NCI-H2081 (cell line): ENCODE measurements at regions not wholly inside any gene's neighbourhood (a gene's known extent, or its start where the extent isn't known, plus 50 kb on each side); places are given as distances from the start of the nearest gene placed in this dataset.
A peak's percentile ranks its signal among the peaks of the same experiment; 100 is the strongest.

Experiments used
- DNase-seq, 2 experiments: peaks; one replicate each; lab custom pipeline; 2025; lab: John Stamatoyannopoulos, UW

DNA sequence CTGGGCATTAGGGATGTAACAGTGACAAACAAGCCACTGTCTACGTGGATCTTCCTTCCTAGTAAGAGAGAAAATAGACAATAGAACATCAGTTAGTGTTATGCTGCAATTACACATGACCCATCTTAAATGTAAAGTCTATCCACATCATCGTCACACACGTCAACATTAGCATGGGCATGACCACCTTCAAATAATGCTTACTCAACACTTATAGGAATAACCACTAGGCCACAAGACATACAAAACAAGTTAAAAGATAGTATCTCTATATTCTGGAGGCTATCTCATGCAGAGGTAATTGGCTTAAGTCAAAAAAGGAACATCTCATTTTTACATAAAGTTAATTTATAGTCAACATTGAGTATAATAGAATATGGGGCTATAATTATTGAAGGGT is 156.5 kb downstream of the MOXD1 start:
- DNase-seq, result no peak

DNA sequence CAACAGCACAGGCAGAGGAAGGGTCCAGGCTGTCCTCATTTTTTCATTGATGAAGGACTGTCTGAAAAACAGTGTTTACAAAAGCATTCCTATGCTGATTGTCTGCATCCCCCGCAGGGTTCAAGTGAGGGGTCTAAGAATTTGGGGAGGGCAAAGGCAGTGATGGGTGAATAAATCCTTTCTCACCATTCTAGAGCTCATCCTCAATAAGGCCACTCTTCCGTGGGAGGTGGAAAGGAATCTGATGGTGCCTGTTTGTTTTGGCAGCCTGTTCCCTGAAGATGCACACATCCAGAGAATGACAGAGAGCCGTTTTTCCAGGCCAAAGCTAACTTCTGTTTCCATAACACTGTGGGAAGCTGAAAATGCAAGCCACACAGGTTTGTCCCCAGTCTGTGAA is 164.5 kb downstream of the MOXD1 start:
- no peak for DNase-seq

DNA sequence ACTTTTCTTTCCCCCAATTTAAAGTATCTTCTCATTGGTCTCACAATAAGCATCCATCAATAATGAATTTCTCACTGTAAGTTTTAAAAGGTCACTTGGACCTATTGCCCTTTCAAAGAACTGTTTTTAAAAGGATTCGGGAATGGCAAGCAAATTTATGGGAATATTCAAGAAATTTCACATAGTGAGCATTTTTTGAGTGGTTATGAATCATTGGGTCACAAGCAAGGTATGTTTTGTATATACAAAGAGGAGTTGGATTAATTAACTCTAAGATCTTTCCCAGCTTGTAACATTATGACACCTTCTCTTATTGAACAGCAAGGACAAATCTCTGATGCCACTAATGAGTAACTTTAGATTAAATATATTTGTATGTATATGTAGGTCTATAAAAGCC is 165.0 kb downstream of the MOXD1 start:
- DNase-seq, result no peak

- no peak for DNase-seq
These were observed 165.5 kb downstream of the MOXD1 start for GRCh38 chr6:132235596-132236280.

DNA sequence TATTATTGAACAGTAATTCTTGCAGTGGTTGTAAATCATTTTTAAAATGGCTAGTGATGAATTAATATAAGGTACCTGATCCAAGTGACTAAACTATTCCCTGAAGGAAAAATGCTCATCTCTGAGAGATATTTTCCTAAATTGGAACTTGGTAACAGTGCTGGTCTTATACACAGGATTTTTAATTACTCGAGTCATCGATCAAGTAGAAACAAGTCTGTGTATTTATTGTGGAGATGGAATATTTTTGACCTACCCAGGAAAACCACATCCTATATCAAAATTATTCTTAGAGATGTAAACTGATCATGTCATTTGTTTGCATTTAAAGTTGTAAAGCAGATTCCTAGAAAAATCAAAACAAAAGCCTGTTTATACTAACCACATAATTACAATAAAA is 166.9 kb downstream of the MOXD1 start:
- no peak for DNase-seq

- no peak for DNase-seq
These were observed 170.0 kb downstream of the MOXD1 start for GRCh38 chr6:132231121-132231884.

DNA sequence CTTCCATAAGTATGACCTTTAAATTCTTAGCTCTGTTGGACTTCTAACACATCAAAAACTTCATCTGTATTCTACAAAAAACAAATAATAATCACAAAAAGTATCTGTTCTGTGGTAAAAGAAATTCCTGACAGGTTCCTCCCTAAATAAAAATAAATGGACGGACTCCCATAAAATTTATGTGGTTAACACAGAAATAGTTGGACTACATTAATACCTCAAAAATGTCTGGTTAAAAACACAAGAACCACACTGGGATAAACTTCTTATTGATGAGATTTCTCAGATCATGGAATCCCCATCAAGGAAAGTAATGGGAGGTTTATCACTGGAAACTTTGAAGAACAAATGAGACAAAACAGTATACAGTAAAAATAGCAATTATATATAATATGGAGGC is 172.4 kb downstream of the MOXD1 start:
- no peak for DNase-seq

DNA sequence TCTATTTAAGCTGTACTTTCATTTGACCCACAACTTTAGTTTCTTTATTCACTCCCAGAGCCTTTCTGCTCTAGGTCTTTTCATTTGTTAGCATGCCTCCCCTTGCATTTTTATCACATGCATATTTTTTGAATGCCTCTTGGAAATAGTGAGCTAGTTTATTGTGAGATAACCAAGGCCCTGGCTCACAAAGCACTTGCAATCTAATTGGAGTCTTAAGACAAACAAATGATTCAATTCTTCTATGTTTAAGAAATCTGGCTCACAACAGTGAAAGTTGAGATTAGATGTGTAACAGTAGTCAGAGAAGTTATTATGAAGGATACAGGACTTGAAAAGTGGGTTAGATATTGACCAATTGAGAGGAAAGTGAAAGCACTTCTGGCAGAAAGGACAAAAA is 173.4 kb downstream of the MOXD1 start:
- DNase-seq, result no peak

DNA sequence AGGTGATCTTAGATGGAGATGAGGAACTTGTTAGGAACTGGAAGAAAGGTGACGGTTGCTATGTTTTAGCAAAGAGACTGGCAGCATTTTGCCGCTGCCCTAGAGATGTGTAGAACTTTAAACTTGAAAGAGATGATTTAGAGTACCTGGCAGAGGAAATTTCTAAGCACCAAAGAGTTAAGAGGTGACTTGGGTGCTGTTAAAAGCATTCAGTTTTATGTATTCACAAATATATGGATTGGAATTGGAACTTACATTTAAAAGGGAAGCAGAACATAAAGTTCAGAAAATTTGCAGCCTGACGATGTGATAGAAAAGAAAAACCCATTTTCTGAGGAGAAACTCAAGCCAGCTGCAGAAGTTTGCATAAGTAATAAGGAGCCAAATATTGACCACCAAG is 176.3 kb downstream of the MOXD1 start:
- DNase-seq, result no peak

DNA sequence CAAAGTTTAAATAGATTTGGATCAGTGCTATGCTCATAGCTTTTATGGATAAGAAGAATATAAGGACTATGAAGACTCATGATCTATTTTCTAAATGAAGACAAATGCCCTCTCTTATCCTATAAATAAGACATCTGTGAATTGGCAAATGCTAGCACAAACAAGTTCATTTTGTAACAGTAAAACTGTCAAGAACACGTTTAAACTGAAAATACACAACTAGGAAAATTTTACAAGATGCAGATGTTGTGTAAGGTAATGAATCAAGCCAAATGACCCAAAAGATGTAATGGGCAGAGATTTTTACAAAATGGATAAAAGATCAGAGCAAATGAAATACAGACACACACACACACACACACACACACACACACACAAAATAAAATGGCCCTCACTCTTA is 180.5 kb downstream of the MOXD1 start:
- DNase-seq, result no peak

DNA sequence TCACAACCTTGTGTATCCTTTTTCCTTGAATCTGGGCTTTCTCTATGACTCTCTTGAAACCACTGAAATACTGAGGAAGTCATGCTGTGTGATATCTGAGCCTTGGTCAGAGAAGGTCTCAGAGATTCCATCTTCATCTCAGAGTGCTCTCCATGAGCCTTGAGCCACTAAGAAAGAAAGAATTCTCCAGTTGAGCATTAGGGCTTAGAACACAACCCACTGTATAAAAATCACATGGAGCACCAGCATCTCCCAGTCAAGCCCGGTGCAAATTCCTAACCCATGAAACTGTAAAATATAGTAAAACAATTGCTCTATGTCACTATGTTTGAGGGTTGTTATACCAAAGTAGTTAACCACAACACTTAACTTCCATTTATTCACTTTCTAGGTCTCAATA is 181.4 kb downstream of the MOXD1 start:
- DNase-seq, result no peak

DNA sequence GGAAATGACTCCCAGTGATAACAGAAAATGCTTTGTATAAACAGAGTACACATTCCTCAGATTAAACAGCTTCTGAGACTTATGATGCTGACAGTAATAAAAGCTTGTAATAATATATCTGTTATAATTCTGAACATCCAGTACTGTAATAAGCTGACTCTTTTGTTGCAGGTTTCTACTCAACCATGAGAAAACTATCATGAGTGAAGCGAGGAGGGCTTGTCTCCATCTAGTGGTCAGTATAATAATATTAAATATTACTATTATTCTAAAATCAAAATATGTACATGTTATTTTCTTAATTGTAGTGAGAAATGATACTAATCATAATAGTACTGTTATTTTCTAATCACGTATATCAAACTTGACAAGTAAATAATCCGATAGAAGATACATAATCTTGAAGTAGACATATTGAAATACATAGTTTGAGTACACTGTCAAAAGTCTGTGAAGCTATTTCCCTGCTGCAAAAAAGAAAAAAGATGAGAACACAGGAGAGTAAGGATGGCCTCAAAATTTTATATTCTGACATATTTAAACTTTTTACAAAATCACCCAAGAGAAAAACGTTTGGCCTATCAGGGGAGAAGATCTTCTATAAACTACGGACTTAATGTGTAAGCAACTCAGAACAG is 183.1 kb downstream of the MOXD1 start:
- DNase-seq, result peak in 1 of 2 experiments; percentile 18

DNA sequence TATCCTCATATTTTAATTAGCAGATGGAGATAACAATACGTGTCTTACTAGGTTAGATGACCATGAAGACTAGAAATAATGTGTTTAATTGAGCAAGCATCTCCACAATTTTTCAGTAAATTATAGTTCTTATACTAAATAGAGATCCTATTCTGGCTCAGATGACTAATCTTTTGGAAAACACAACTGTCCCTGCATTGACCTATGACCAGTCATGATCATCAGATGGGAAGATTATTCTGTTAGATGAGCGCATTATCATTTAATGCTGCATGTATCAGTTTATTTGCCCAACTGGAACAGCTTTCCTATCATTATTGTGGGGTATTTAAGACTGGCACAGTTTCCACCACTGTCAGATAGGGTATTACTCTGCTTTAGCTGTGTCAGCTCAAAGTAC is 185.5 kb downstream of the MOXD1 start:
- DNase-seq, result no peak

GRCh38 chr6:132214716-132215115 is 186.6 kb downstream of the MOXD1 start:
- no peak for DNase-seq

GRCh38 chr6:132213732-132214131 is 187.5 kb downstream of the MOXD1 start:
- no peak for DNase-seq

DNA sequence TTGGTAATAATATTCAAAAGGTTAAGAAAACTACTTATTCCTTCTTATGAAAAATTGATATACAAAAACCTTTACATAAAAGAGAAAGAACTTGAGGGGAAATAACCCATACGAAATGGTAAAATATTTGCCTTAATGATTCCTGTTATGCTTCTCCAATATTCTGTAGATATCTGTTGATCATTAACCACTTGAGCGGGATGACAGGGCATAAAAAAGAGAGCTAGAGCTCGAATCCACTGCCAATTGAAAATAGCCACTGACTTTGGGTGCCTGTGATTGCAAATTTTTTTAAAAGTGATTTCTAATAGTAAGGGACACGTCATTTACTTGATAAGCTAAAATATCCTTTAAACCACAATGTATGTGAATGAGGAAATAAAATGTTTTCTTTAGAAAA is 188.1 kb downstream of the MOXD1 start:
- DNase-seq, result no peak

DNA sequence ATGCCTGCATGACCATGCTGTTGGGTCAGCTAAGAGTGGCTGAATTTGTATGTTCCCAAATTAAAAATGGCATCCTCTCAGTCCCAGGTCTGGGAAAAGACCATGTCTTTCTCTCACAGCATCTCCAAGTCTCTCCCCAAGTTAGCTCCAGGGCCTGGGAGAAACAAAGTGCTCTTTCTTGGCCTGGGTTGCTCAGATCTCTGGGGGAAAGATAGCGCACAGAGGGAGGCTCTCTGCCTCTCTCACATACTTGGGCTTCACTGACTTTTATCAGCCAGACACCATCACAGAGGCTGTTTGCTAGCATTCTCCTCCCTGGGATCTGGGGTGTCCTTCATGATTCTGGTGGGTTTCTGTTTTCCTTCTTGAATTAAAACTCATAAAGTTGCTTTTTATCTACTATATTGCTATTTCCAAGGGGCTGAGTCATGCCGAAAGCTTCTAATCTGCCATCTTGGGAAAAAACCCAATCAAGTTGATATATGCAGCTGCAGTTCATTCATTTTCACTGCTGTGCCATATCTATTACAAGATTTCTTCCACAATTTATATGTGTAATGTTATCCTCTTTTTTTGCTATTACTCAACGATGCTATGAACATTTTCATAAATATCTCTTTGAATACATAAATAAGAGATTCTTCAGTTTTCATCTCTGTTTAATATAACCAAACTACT is 190.2 kb downstream of the MOXD1 start:
- no peak for DNase-seq

DNA sequence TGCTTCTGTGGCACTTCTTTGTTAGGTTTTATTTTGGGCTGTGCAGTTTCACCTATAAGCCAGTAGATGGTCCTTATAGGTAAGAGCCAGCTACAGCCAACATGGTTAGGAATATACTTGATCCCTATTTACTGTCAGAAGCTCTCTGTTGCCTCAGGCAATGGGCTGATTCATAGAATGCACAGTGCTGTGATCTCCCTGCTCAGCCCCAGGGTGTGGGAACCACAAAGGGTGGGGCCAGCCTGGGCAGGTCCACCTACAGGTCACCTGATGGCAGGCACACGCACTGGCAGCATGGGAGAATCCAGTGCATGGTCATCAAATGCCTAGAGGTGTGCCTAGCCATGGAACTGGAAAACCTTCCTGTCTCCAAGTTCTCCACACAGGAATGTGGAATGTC is 191.9 kb downstream of the MOXD1 start:
- DNase-seq, result no peak

GRCh38 chr6:132207991-132208390 is 193.3 kb downstream of the MOXD1 start:
- no peak for DNase-seq

GRCh38 chr6:132205946-132206345 is 195.3 kb downstream of the MOXD1 start:
- DNase-seq, result no peak

DNA sequence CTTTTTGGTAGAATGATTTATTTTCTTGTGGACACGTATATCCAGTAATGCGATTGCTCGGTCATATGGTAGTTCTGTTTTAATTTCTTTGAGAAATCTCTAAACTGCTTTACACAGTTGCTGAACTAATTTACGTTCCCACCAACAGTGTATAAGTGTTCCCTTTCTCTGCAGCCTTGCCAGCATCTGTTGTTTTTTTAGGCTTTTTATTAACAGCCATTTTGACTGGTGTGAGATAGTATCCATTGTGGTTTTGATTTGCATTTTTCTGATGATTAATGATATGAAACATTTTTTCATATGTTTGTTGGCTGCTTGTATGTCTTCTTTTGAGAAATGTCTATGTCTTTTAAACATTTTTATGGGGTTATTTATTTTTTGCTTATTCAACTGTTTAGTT is 196.7 kb downstream of the MOXD1 start:
- DNase-seq, result no peak

- no peak for DNase-seq
These were observed 198.7 kb downstream of the MOXD1 start for GRCh38 chr6:132202574-132202973.

DNA sequence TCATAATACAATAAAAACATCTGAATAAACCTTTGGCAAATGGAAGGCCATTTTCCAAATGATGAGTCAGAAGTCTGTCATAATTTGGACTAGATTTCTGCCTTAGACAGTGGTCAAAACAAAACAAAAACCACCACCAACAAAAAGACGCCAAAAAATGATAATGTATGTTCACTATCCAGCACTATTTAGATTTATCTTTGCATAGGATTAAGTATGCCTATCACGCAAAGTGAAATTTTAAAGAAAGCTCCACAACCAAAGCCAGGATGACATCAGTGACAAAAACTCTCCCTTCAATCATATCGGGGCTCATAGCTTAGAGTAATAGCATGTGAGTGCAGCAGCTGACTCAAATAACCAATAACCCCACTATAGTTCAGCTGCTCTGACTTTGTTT is 201.9 kb downstream of the MOXD1 start:
- DNase-seq, result no peak
